RWPE2 (cell line): ENCODE measurements at regions not wholly inside any gene's neighbourhood (a gene's known extent, or its start where the extent isn't known, plus 50 kb on each side); places are given as distances from the start of the nearest gene placed in this dataset.

Source experiments
- ATAC-seq: fragments of 200-7000 bp; cut with Tn5 transposase; 3 replicates; pipeline ENCODE4 v1.9.1; 2021; ENCODE audit warnings: low read depth
- DNase-seq: peaks from one replicate; pipeline ENCODE4 v3.0.0-alpha.2; 2020; ENCODE audit warnings: low spot score
- H3K27ac ChIP-seq: fragments of 450-650 bp; 2 replicates; pipeline ENCODE4 v1.5.1; 2017; ENCODE audit warnings: mild to moderate bottlenecking; ENCODE audit not compliant: poor library complexity, severe bottlenecking
- H3K27me3 ChIP-seq: fragments of 250-450 bp; sonication (Bioruptor Pico); 2 replicates; pipeline ENCODE4 v1.5.1; 2021; ENCODE audit warnings: mild to moderate bottlenecking, moderate library complexity; ENCODE audit not compliant: insufficient read depth, poor library complexity, severe bottlenecking
- H3K36me3 ChIP-seq: fragments of 250-450 bp; sonication (Bioruptor Pico); 2 replicates; pipeline ENCODE4 v1.5.1; 2020; ENCODE audit warnings: low read depth, mild to moderate bottlenecking, moderate library complexity
- H3K4me1 ChIP-seq: fragments of 250-450 bp; sonication (Bioruptor Pico); 2 replicates; pipeline ENCODE4 v1.5.1; 2021; ENCODE audit warnings: mild to moderate bottlenecking, moderate library complexity; ENCODE audit not compliant: insufficient read depth, poor library complexity, severe bottlenecking
- H3K4me3 ChIP-seq: fragments of 250-450 bp; sonication (Bioruptor Pico); 2 replicates; pipeline ENCODE4 v1.5.1; 2021; ENCODE audit warnings: mild to moderate bottlenecking, moderate library complexity; ENCODE audit not compliant: severe bottlenecking
- H3K9me3 ChIP-seq: fragments of 250-450 bp; sonication (Bioruptor Pico); 2 replicates; pipeline ENCODE4 v1.5.1; 2021; ENCODE audit warnings: mild to moderate bottlenecking, moderate library complexity; ENCODE audit not compliant: severe bottlenecking
- TF ChIP-seq, protein P1 (sequence below): fragments of 450-650 bp; IDR thresholded peaks from one replicate; pipeline ENCODE4 v1.5.1; 2017; ENCODE audit warnings: mild to moderate bottlenecking, moderate library complexity; ENCODE audit not compliant: poor library complexity, severe bottlenecking

DNA sequence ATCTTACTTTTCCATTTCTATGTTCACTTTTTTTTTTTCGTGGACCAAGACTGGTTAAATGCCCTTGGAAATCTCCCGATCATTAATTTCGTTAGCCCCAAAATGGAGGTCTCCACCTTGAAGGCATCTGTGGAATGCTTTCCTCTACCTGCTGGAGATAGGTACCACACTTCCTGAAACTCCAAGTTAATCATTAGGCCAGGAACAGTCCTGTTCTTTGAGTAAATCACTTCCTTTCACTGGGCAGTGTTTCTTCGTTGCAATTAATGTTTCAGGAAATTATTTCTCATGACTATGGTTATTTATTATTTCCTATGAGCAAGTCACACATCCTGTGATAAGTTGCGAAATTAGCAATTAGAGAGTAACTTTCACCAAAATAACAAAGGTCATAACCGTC lies 225.2 kb upstream of the LYPLAL1 start:
- no peaks in the 10 kb centered on the region for H3K36me3 ChIP-seq
- H3K4me1 ChIP-seq = no peaks in the 10 kb centered on the region
- no peak for DNase-seq
- ATAC-seq = no peak
- no peak overlapping the region for H3K27ac ChIP-seq
- H3K4me3 ChIP-seq = no peak overlapping the region
- no peaks in the 10 kb centered on the region for H3K27me3 ChIP-seq
- TF ChIP-seq, protein P1, sequence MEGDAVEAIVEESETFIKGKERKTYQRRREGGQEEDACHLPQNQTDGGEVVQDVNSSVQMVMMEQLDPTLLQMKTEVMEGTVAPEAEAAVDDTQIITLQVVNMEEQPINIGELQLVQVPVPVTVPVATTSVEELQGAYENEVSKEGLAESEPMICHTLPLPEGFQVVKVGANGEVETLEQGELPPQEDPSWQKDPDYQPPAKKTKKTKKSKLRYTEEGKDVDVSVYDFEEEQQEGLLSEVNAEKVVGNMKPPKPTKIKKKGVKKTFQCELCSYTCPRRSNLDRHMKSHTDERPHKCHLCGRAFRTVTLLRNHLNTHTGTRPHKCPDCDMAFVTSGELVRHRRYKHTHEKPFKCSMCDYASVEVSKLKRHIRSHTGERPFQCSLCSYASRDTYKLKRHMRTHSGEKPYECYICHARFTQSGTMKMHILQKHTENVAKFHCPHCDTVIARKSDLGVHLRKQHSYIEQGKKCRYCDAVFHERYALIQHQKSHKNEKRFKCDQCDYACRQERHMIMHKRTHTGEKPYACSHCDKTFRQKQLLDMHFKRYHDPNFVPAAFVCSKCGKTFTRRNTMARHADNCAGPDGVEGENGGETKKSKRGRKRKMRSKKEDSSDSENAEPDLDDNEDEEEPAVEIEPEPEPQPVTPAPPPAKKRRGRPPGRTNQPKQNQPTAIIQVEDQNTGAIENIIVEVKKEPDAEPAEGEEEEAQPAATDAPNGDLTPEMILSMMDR = no peak
- H3K9me3 ChIP-seq = no peaks in the 10 kb centered on the region

DNA sequence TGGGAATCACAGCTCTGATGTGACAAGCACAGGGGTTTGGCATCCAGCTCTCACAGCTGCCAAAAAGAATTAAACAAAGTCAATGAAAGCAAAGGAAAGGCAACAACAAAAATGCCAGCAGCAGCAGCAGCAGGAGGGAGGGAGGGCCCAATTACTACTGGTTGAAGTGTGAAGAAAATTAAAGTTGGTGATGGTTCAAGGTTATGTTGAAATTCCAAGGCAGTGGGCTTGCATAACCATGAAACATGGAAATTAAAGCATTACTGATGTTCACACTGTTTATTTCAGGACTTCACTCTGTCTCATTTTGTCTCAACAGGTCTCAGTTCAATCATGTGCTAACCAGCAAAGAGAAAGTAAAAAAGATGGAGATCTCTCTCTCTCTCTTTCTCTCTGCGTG lies 220.3 kb upstream of the LYPLAL1 start:
- TF ChIP-seq, protein P1 = no peak
- Histone ChIP-seq H3K4me3 (no peak overlapping the region), H3K27ac (no peak overlapping the region), H3K36me3 (no peaks in the 10 kb centered on the region), H3K9me3 (no peaks in the 10 kb centered on the region), H3K27me3 (no peaks in the 10 kb centered on the region), H3K4me1 (no peaks in the 10 kb centered on the region)
- DNase-seq = no peak
- no peak for ATAC-seq

DNA sequence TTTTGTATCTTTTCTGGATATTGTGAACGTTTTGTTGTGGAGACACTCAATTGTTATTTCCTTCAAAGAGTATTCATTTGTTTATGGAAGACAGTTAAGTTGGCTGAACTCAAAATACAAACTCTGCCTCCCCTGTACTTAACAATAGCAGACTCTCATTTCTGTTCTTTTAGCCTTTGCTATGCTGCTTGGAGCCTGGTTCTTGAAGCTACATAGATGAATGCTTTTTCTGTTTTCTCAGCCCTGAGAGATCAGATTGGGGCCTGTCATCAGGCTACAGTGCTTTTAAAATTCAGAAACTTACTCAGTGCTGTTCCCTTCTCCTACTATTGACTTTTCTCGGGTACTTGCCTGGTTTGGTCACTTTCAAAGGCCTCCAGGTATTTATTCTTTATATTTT lies 215.7 kb upstream of the LYPLAL1 start:
- TF ChIP-seq, protein P1 = no peak
- no peak overlapping the region for H3K27ac ChIP-seq
- H3K27me3 ChIP-seq = no peaks in the 10 kb centered on the region
- no peaks in the 10 kb centered on the region for H3K4me1 ChIP-seq
- no peaks in the 10 kb centered on the region for H3K9me3 ChIP-seq
- H3K36me3 ChIP-seq = no peaks in the 10 kb centered on the region
- no peak for ATAC-seq
- H3K4me3 ChIP-seq = no peak overlapping the region
- DNase-seq = no peak

DNA sequence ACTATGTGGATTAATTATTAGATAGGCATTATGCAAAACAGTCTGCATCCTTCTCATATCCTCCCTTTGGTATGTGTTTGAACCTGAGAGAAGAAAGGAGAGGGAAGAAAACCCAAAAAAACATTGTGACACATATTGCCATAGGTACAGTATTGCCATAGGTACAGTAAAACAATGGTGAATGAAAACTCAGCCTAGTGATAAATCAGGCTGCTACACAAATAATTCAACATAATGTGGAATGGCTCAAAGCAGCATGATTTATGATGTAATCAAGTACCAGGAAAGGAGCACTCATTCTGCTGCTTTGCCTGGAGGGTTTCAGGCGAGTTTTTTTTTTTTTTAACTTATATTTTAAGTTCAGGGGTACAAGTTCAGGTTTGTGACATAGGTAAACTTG lies 213.9 kb upstream of the LYPLAL1 start:
- Histone ChIP-seq H3K36me3 (no peaks in the 10 kb centered on the region), H3K27ac (no peak overlapping the region), H3K9me3 (no peaks in the 10 kb centered on the region), H3K4me3 (no peak overlapping the region), H3K27me3 (no peaks in the 10 kb centered on the region), H3K4me1 (no peaks in the 10 kb centered on the region)
- no peak for DNase-seq
- TF ChIP-seq, protein P1 = no peak
- no peak for ATAC-seq

DNA sequence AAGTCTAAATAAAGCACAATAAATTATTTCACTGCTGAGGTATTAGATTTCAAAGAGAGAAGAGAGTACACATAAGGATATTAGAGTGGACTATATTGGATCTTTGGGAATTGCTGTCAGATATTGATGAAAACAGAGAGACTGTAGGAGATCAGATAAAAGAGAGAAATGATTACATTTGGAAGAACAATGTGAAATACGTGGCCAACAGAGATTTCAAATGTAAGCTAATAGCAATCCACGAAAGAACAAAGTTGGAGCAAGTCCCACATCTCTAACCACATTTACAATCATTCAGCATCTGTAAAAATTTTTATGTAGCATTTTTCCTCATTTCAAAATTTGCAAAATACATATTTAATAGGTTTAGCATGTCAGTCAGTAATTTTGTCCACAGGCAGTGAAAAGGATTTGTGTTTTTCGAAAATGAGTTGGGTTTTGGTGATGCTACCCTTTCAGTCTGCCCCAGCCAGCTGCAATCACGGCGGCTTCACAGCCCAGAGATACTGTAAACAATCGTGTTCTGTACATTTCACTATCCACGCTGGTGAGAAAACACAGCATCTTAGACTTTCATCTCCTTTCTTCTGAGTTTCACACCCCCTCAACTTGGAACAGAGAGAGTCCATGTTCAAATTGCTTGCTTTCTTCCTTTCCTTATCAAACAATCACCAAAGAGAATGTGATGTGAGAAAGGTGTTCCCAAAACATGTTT lies 209.1 kb upstream of the LYPLAL1 start:
- TF ChIP-seq, protein P1 = no peak
- Histone ChIP-seq H3K4me1 (no peaks in the 10 kb centered on the region), H3K27me3 (no peaks in the 10 kb centered on the region), H3K27ac (no peak overlapping the region), H3K9me3 (no peaks in the 10 kb centered on the region), H3K36me3 (no peaks in the 10 kb centered on the region), H3K4me3 (no peak overlapping the region)
- DNase-seq (no peak), ATAC-seq (no peak)
